ENCODE measurements at regions not wholly inside any gene's neighbourhood (a gene's known extent, or its start where the extent isn't known, plus 50 kb on each side); places are given as distances from the start of the nearest gene placed in this dataset.
"Not testable (repeated sequence)": the region's sequence is repeated elsewhere in the genome, so short reads cannot be mapped to it uniquely, and the experiment has no call there.

- Histone ChIP-seq H3K79me2 (ENCODE audit: control insufficient read depth, insufficient read depth, low read length, unreplicated experiment) (no peaks in the 10 kb centered on the region), H3K27ac (ENCODE audit: low read depth, low read length) (peak overlapping the region; percentile 80), H2AFZ (ENCODE audit: low read length, unreplicated experiment) (no peak overlapping the region)
Measured at GRCh38 chr3:55144015-55144673, 216.3 kb upstream of the LRTM1 start.

GRCh38 chr3:55143336-55143735 is 215.5 kb upstream of the LRTM1 start:
- H3K4me1 ChIP-seq (ENCODE audit: control insufficient read depth, insufficient read depth, low read length, unreplicated experiment), result peaks cover 4% of the 10 kb centered on the region
- H3K79me2 ChIP-seq (ENCODE audit: control insufficient read depth, insufficient read depth, low read length, unreplicated experiment), result no peaks in the 10 kb centered on the region
- H3K36me3 ChIP-seq (ENCODE audit: insufficient read depth, low read length), result no peaks in the 10 kb centered on the region
- no peak overlapping the region for H2AFZ ChIP-seq (ENCODE audit: low read length, unreplicated experiment)
- H3K27ac ChIP-seq (ENCODE audit: low read depth, low read length), result peak overlapping the region; percentile 80
- no peak overlapping the region for H3K4me3 ChIP-seq (ENCODE audit: low read depth, low read length)
- H3K27me3 ChIP-seq (ENCODE audit: insufficient read depth, low read length), result no peaks in the 10 kb centered on the region

More at GRCh38 chr3:55144015-55144673, 216.3 kb upstream of the LRTM1 start:
- H3K4me3 ChIP-seq (ENCODE audit: low read depth, low read length), result no peak overlapping the region
- no peaks in the 10 kb centered on the region for H3K27me3 ChIP-seq (ENCODE audit: insufficient read depth, low read length)
- peaks cover 5% of the 10 kb centered on the region for H3K4me1 ChIP-seq (ENCODE audit: control insufficient read depth, insufficient read depth, low read length, unreplicated experiment)
- no peaks in the 10 kb centered on the region for H3K36me3 ChIP-seq (ENCODE audit: insufficient read depth, low read length)

GRCh38 chr3:55136291-55136690 is 208.4 kb upstream of the LRTM1 start:
- not testable (repeated sequence) for H3K79me2 ChIP-seq (ENCODE audit: control insufficient read depth, insufficient read depth, low read length, unreplicated experiment); H3K27me3 ChIP-seq (ENCODE audit: insufficient read depth, low read length); H3K36me3 ChIP-seq (ENCODE audit: insufficient read depth, low read length); H3K4me1 ChIP-seq (ENCODE audit: control insufficient read depth, insufficient read depth, low read length, unreplicated experiment); H3K27ac ChIP-seq (ENCODE audit: low read depth, low read length); H2AFZ ChIP-seq (ENCODE audit: low read length, unreplicated experiment); H3K4me3 ChIP-seq (ENCODE audit: low read depth, low read length)

GRCh38 chr3:55128225-55128823 is 200.5 kb upstream of the LRTM1 start:
- peak overlapping the region; percentile 24 for H2AFZ ChIP-seq (ENCODE audit: low read length, unreplicated experiment)
- no peaks in the 10 kb centered on the region for H3K27me3 ChIP-seq (ENCODE audit: insufficient read depth, low read length)
- peaks cover 7% of the 10 kb centered on the region for H3K4me1 ChIP-seq (ENCODE audit: control insufficient read depth, insufficient read depth, low read length, unreplicated experiment)
- H3K4me3 ChIP-seq (ENCODE audit: low read depth, low read length), result no peak overlapping the region
- H3K27ac ChIP-seq (ENCODE audit: low read depth, low read length), result no peak overlapping the region
- H3K36me3 ChIP-seq (ENCODE audit: insufficient read depth, low read length), result no peaks in the 10 kb centered on the region
- no peaks in the 10 kb centered on the region for H3K79me2 ChIP-seq (ENCODE audit: control insufficient read depth, insufficient read depth, low read length, unreplicated experiment)

DNA sequence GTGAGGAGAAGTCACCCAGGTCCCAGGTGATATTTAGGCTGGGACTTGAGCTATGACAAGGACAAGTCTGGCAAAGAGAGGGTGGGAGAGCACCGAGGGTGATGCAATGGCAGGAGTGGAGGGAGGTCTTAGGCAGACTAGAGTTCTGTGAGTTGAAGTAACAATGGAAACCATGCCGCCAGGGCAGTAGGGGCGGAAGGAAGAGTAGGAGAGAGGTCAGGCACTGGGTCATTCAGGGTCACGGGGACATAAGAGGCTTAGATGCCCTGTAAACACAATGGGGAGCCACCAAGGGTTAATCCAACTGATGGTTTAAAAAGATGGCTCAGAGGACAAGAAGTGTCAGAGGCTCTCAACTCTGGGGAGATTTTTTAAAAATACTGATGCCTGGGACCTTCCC is 199.7 kb upstream of the LRTM1 start:
- Histone ChIP-seq H3K27ac (ENCODE audit: low read depth, low read length) (no peak overlapping the region), H3K79me2 (ENCODE audit: control insufficient read depth, insufficient read depth, low read length, unreplicated experiment) (no peaks in the 10 kb centered on the region), H3K36me3 (ENCODE audit: insufficient read depth, low read length) (no peaks in the 10 kb centered on the region), H2AFZ (ENCODE audit: low read length, unreplicated experiment) (peak overlapping the region; percentile 24), H3K27me3 (ENCODE audit: insufficient read depth, low read length) (no peaks in the 10 kb centered on the region), H3K4me3 (ENCODE audit: low read depth, low read length) (no peak overlapping the region), H3K4me1 (ENCODE audit: control insufficient read depth, insufficient read depth, low read length, unreplicated experiment) (peaks cover 7% of the 10 kb centered on the region)

DNA sequence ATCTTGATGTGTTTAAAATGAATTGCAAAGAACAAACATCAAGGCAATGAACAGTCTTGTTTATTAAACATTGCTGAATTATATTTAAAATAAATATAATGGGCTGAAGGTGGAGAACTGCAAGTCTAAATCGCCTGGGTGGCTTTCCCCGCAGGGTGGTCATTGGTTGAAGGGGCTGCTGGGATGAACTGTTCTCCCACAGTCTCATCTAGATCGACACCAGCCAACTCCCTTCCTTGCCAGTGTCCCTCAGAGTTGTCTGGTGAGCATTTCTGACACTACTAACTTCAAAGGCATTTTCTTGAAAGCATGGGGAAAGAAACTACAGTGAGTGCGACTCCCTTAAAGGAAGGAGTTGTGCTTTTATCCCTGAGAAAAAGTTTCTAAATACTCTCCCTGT is 196.5 kb upstream of the LRTM1 start:
- Histone ChIP-seq H3K79me2 (ENCODE audit: control insufficient read depth, insufficient read depth, low read length, unreplicated experiment) (no peaks in the 10 kb centered on the region), H2AFZ (ENCODE audit: low read length, unreplicated experiment) (no peak overlapping the region), H3K36me3 (ENCODE audit: insufficient read depth, low read length) (no peaks in the 10 kb centered on the region), H3K4me1 (ENCODE audit: control insufficient read depth, insufficient read depth, low read length, unreplicated experiment) (peaks cover 7% of the 10 kb centered on the region), H3K4me3 (ENCODE audit: low read depth, low read length) (no peak overlapping the region), H3K27me3 (ENCODE audit: insufficient read depth, low read length) (no peaks in the 10 kb centered on the region), H3K27ac (ENCODE audit: low read depth, low read length) (no peak overlapping the region)
